Parathyroid adenoma (tissue), 2 donors: ENCODE measurements at regions not wholly inside any gene's neighbourhood (a gene's known extent, or its start where the extent isn't known, plus 50 kb on each side); places are given as distances from the start of the nearest gene placed in this dataset.

Experiments
- H2AFZ ChIP-seq: fragments of 300-600 bp; sonication (generic); one replicate; pipeline ENCODE4 v1.7.0; 2017; ENCODE audit warnings: antibody characterized with exemption, mild to moderate bottlenecking
- H3K27ac ChIP-seq: fragments of 300-600 bp; sonication (generic); one replicate; pipeline ENCODE4 v1.7.0; 2017
- H3K27me3 ChIP-seq: fragments of 300-600 bp; sonication (generic); one replicate; pipeline ENCODE4 v1.7.0; 2017; ENCODE audit warnings: low read length; ENCODE audit not compliant: control insufficient read depth, insufficient read depth
- H3K36me3 ChIP-seq: fragments of 300-600 bp; sonication (generic); one replicate; pipeline ENCODE4 v1.7.0; 2017; ENCODE audit warnings: low read length; ENCODE audit not compliant: control insufficient read depth, insufficient read depth
- H3K4me1 ChIP-seq: fragments of 300-600 bp; sonication (generic); one replicate; pipeline ENCODE4 v1.7.0; 2017; ENCODE audit warnings: control low read depth
- H3K4me2 ChIP-seq: fragments of 300-600 bp; sonication (generic); one replicate; pipeline ENCODE4 v1.7.0; 2017; ENCODE audit warnings: low read length
- H3K4me3 ChIP-seq: fragments of 300-600 bp; sonication (generic); one replicate; pipeline ENCODE4 v1.7.0; 2017; ENCODE audit warnings: low read depth, low read length
- H3K79me2 ChIP-seq: fragments of 300-600 bp; sonication (generic); one replicate; pipeline ENCODE4 v1.7.0; 2017; ENCODE audit warnings: control low read depth
- H3K9ac ChIP-seq: fragments of 300-600 bp; sonication (generic); one replicate; pipeline ENCODE4 v1.7.0; 2017; ENCODE audit warnings: mild to moderate bottlenecking
- H3K9me3 ChIP-seq: fragments of 300-600 bp; sonication (generic); one replicate; pipeline ENCODE4 v1.7.0; 2017; ENCODE audit warnings: low read length; ENCODE audit not compliant: control insufficient read depth
- TF ChIP-seq, protein P1 (sequence below): fragments of 300-600 bp; sonication (generic); IDR thresholded peaks from one replicate; pipeline ENCODE4 v1.7.0; 2017; ENCODE audit warnings: antibody characterized with exemption, mild to moderate bottlenecking
- donor health status: primary hyperparathyroidism.

GRCh38 chr3:46130631-46131310 is 77.3 kb downstream of the CCR1 start:
- Histone ChIP-seq H3K4me2 (no peak overlapping the region), H3K9me3 (no peaks in the 10 kb centered on the region), H3K27me3 (no peaks in the 10 kb centered on the region), H3K36me3 (no peaks in the 10 kb centered on the region), H3K4me1 (no peaks in the 10 kb centered on the region), H3K27ac (no peak overlapping the region), H3K79me2 (no peaks in the 10 kb centered on the region), H2AFZ (no peak overlapping the region), H3K4me3 (no peak overlapping the region), H3K9ac (no peak overlapping the region)
- TF ChIP-seq, protein P1, sequence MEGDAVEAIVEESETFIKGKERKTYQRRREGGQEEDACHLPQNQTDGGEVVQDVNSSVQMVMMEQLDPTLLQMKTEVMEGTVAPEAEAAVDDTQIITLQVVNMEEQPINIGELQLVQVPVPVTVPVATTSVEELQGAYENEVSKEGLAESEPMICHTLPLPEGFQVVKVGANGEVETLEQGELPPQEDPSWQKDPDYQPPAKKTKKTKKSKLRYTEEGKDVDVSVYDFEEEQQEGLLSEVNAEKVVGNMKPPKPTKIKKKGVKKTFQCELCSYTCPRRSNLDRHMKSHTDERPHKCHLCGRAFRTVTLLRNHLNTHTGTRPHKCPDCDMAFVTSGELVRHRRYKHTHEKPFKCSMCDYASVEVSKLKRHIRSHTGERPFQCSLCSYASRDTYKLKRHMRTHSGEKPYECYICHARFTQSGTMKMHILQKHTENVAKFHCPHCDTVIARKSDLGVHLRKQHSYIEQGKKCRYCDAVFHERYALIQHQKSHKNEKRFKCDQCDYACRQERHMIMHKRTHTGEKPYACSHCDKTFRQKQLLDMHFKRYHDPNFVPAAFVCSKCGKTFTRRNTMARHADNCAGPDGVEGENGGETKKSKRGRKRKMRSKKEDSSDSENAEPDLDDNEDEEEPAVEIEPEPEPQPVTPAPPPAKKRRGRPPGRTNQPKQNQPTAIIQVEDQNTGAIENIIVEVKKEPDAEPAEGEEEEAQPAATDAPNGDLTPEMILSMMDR: no peak

- Histone ChIP-seq H3K27me3 (no peaks in the 10 kb centered on the region), H3K27ac (no peak overlapping the region), H3K9ac (no peak overlapping the region), H3K79me2 (no peaks in the 10 kb centered on the region), H3K4me3 (no peak overlapping the region), H3K36me3 (no peaks in the 10 kb centered on the region), H3K4me1 (no peaks in the 10 kb centered on the region), H3K9me3 (no peaks in the 10 kb centered on the region), H2AFZ (no peak overlapping the region), H3K4me2 (no peak overlapping the region)
- TF ChIP-seq, protein P1: no peak
Observed at GRCh38 chr3:46129588-46130272, 78.4 kb downstream of the CCR1 start.

DNA sequence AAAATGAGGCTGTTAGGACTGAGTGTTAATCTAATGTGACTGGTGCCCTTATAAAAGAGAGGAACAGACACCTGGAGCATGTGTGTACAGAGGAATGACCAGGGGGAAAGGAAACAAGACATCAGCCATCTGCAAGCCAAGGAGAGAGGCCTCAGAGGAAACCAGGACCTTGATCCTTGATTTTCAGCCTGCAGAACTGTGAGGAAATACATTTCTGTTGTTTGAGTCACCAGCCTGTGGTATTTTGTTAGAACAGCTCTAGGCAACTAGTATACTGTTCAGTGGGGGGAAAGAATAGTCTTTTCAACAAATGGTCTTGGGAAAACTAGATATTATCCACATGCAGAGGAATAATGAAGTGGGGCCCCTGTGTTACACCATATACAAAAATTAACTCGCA is 80.6 kb downstream of the CCR1 start:
- H3K9ac ChIP-seq: no peak overlapping the region
- H3K4me1 ChIP-seq: no peaks in the 10 kb centered on the region
- H3K36me3 ChIP-seq: no peaks in the 10 kb centered on the region
- TF ChIP-seq, protein P1: no peak
- no peaks in the 10 kb centered on the region for H3K9me3 ChIP-seq
- no peak overlapping the region for H3K27ac ChIP-seq
- no peaks in the 10 kb centered on the region for H3K27me3 ChIP-seq
- H3K4me2 ChIP-seq: no peak overlapping the region
- H3K4me3 ChIP-seq: no peak overlapping the region
- H2AFZ ChIP-seq: no peak overlapping the region
- no peaks in the 10 kb centered on the region for H3K79me2 ChIP-seq

GRCh38 chr3:46124216-46125177 is 83.6 kb downstream of the CCR1 start:
- H3K27ac ChIP-seq: no peak overlapping the region
- no peaks in the 10 kb centered on the region for H3K79me2 ChIP-seq
- TF ChIP-seq, protein P1: no peak
- no peaks in the 10 kb centered on the region for H3K9me3 ChIP-seq
- no peaks in the 10 kb centered on the region for H3K36me3 ChIP-seq
- no peak overlapping the region for H3K9ac ChIP-seq
- H2AFZ ChIP-seq: no peak overlapping the region
- no peak overlapping the region for H3K4me2 ChIP-seq
- no peaks in the 10 kb centered on the region for H3K27me3 ChIP-seq
- no peaks in the 10 kb centered on the region for H3K4me1 ChIP-seq
- H3K4me3 ChIP-seq: no peak overlapping the region
